NCI-H460 (cell line): ENCODE measurements at regions not wholly inside any gene's neighbourhood (a gene's known extent, or its start where the extent isn't known, plus 50 kb on each side); places are given as distances from the start of the nearest gene placed in this dataset.

Experiments
- DNase-seq: peaks from one replicate; pipeline ENCODE4 v3.0.0-alpha.2; 2016; ENCODE audit warnings: low read depth; ENCODE audit errors: extremely low read depth

DNA sequence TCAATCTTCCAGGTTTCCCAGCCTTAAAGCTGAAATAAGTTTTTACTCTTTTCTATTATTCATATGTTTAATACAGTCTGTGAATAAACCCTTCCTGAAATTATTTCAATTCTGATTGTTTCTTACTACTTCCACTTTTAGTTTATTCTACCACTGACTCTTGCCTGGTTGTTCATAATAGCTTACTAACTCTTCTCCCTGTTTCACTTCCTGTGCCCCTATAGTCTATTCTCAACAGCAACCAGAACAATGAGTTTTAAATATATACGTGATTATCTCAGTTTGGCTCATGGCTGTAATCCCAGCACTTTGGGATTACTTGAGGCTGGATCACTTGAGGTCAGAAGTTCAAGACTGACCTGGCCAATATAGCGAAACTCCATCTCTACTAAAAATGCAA, 408.0 kb upstream of the SPOCK3 start:
- DNase-seq, result no peak

GRCh38 chr4:167645358-167645757, 411.1 kb upstream of the SPOCK3 start:
- no peak for DNase-seq

- no peak for DNase-seq
Observed at GRCh38 chr4:167652267-167652666, 418.0 kb upstream of the SPOCK3 start.

GRCh38 chr4:167688660-167689142, 403.6 kb upstream of the ANXA10 start:
- DNase-seq, result no peak

- no peak for DNase-seq
Observed at GRCh38 chr4:167702391-167702790, 389.9 kb upstream of the ANXA10 start.

GRCh38 chr4:167711517-167711916, 380.8 kb upstream of the ANXA10 start:
- no peak for DNase-seq

- no peak for DNase-seq
Observed at GRCh38 chr4:167713756-167714155, 378.6 kb upstream of the ANXA10 start.

GRCh38 chr4:167715176-167715575, 377.2 kb upstream of the ANXA10 start:
- DNase-seq, result no peak

GRCh38 chr4:167717495-167717894, 374.8 kb upstream of the ANXA10 start:
- no peak for DNase-seq

GRCh38 chr4:167721617-167722486, 370.5 kb upstream of the ANXA10 start:
- DNase-seq, result no peak

DNA sequence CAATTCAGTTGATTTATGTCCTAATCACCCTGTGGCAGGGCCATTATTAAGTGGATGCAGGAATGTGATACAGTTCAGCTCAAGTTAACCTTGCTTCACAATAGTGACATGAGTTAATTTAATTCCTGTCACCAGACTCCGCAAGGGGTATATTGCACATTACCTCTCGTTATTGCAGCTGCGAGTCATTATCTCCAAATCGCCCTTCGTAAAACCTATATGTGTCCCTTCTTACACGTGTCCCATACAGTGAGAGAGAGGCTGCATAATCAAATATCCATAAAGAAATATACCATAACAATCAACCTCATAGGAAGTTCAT, 369.9 kb upstream of the ANXA10 start:
- no peak for DNase-seq

- DNase-seq, result no peak
Observed at GRCh38 chr4:167724941-167725340, 367.4 kb upstream of the ANXA10 start.

GRCh38 chr4:167730769-167731168, 361.6 kb upstream of the ANXA10 start:
- no peak for DNase-seq

GRCh38 chr4:167745024-167745687, 347.2 kb upstream of the ANXA10 start:
- DNase-seq, result no peak

GRCh38 chr4:167767281-167767680, 325.1 kb upstream of the ANXA10 start:
- DNase-seq, result no peak

- no peak for DNase-seq
Observed at GRCh38 chr4:167774646-167775045, 317.7 kb upstream of the ANXA10 start.

DNA sequence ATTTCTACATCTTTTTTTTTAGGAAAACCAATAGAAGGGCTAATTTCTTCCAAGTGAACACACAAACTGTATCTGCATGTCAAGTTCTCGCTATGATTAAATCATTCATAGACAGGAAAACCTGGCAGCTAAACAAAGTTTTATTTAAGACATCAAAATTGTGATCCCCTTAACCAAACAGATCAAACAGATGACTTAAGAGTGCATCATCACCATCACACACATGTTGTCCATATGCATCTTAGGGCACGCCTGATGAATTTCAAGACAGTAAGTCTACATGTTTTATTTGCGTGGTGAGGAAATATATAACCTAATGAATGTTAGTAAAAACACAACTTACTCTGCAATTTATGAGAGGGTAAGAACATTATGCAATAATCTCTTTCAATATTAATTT, 317.0 kb upstream of the ANXA10 start:
- no peak for DNase-seq

DNA sequence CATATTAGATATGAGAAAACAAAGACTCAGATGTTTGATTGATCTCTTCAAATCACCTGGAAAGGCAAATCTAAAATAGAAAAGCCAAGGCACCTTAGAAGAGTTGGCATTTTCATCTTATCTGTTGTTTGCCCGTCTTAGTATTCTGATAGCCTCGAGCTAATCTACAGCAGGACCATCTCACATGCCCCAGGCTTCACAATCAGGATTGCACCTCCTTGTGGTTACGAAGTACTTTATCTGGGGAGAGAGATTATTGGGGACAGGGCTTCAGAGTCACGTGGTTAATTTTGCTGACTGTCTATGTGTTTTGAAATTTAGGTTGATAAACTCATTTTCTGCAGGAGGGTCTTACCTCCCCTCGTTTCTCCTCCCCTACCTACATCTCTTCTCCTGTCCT, 313.1 kb upstream of the ANXA10 start:
- DNase-seq, result peak; percentile 14

- no peak for DNase-seq
Observed at GRCh38 chr4:167779864-167780263, 312.5 kb upstream of the ANXA10 start.

DNA sequence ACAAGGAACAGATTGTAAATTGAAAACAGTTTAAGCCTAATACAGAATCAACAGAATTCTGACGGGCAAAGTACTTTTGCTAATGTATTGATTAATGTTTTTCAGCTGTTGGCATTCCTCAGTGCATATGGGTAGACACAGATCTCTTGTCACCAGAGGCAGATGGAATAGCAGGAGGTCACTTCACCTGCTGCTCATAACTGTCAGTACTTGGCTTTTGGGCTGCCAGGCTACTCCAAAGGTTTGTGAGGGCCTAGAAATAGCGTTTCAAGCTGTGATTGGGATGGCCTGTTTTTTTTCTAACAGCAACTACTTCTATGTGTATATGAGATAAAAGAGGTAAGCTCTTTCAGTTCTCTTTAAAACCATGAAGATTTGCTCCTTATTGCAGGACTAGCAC, 307.5 kb upstream of the ANXA10 start:
- DNase-seq, result no peak

DNA sequence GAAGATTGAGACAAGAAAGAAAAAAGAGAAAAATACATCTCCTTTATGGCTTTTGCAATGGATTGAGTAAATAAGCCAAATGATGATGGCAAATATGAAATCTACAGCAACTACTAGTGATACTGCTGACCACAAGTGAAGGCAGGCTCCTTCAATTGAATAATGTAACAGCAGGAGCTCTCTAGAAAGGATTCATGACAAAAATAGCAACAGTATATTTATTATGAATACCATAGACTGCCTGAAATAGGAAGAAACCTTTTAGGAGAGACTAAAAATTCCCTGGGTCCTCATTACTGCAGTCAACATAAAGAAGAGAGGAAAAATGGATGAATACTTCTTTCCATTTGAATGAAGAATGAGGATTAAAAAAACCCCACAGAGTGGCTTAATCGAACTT, 306.8 kb upstream of the ANXA10 start:
- no peak for DNase-seq

DNA sequence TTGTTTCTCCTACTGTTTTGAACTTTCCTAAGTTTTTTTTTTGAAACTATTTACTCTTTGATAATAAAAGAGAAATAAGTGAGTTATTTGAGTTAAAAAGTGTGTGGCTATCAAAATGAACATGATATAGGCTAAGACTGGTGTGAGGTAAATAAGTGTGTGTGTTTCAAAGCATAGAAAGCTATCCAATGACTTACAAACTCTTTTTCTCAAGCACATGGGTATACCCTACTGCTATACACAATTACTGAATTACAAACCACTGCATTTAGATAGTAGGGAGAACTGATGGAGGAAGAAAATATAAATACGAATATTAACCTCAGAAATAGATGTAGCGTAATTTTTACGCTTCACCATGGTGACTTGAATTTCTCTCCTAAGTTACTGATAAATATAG, 305.8 kb upstream of the ANXA10 start:
- DNase-seq, result no peak
